GM19043 (cell line): ENCODE measurements at regions not wholly inside any gene's neighbourhood (a gene's known extent, or its start where the extent isn't known, plus 50 kb on each side); places are given as distances from the start of the nearest gene placed in this dataset.
"Not testable (repeated sequence)": the region's sequence is repeated elsewhere in the genome, so short reads cannot be mapped to it uniquely, and the experiment has no call there.

Experiments used
- ATAC-seq: cut with Tn5 transposase; IDR thresholded peaks from one replicate; pipeline ENCODE4 v1.9.1; 2021; ENCODE audit warnings: low read depth; ENCODE audit not compliant: unreplicated experiment

GRCh38 chr5:42066131-42066530 is 141.1 kb downstream of the FBXO4 start:
- no peak for ATAC-seq

GRCh38 chr5:42074353-42074752 is 149.3 kb downstream of the FBXO4 start:
- no peak for ATAC-seq

- no peak for ATAC-seq
These were observed 164.6 kb downstream of the FBXO4 start for GRCh38 chr5:42089705-42090104.

- no peak for ATAC-seq
These were observed 165.1 kb downstream of the FBXO4 start for GRCh38 chr5:42090162-42090561.

DNA sequence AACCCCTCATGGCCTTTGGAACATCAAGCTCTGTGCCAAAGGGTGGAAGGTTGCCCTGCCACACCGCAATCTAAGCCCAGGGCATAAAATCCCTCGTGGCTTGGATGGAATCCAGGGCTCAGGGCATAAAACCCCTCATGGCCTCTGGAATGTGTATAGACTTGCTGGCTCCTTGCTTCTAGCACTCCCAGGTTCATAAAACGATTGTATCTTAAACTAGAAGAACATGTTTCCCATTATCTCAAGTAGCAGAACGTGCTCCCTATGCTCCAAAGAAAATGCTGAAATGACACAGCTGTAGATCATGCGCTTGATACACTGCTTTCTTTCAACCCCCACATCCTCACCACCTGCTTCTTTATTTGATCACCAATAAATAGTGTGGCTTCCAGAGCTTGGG is 174.8 kb downstream of the FBXO4 start:
- not testable (repeated sequence) for ATAC-seq

DNA sequence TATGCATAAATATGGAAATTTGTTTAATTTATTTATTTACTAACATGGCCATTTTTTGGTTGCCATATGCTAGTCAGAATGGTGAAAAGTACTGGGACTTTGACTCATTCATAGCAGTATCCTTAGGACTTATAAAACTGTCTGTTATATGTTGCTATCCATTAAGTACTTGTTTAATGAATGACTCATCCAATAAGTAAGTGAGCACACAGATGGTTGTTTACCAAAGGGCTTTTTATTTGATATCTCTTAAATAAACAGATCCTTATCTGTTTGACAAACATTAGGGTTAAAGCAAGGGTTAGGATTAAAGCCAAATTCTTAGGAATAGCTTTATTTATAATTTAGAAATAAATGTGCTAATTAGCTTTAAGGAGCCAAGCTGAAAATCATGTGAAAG is 183.4 kb downstream of the FBXO4 start:
- no peak for ATAC-seq

- ATAC-seq: no peak
These were observed 184.0 kb downstream of the FBXO4 start for GRCh38 chr5:42109006-42109572.

GRCh38 chr5:42115721-42116120 is 190.6 kb downstream of the FBXO4 start:
- not testable (repeated sequence) for ATAC-seq

GRCh38 chr5:42120070-42120469 is 195.0 kb downstream of the FBXO4 start:
- ATAC-seq: no peak

DNA sequence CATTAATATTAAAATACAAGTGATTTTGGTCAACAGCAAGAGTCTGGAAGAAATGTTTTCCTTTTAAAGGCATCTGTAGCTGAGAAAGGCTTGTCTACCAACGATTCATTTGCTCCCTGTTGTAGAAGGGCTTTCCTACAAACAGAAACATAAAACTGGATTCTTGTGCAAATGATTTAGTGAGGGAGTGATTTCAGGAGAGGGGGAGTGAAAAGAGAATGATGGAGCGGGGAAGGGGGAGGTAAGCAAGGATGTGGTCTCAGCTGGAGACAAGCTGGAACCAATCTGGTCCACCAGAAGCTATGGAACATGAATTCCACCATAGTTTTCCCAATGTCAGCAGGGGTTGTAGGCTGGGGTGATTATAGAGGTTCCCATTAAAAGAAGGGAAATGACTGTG is 196.3 kb downstream of the FBXO4 start:
- no peak for ATAC-seq

GRCh38 chr5:42131081-42131480 is 206.0 kb downstream of the FBXO4 start:
- ATAC-seq: no peak

DNA sequence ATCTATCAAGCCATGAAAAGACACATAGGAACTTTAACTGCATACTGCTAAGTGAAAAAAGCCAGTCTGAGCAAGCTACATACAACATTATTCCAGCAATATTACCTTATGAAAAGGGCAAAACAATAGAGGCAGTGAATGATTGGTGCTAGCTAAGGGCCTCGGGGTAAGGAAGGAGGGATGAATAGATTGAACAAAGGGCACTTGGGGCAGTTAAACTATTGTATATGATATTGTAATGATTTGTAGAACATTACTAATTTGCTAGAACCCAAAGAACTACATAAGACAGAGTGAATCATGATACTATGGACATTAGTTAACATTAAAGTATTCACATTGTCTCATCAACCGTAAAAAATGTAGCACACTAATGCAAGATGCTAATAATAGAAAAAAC is 218.3 kb downstream of the FBXO4 start:
- no peak for ATAC-seq

GRCh38 chr5:42148813-42149212 is 223.7 kb downstream of the FBXO4 start:
- no peak for ATAC-seq

GRCh38 chr5:42157215-42157614 is 232.1 kb downstream of the FBXO4 start:
- ATAC-seq: no peak

DNA sequence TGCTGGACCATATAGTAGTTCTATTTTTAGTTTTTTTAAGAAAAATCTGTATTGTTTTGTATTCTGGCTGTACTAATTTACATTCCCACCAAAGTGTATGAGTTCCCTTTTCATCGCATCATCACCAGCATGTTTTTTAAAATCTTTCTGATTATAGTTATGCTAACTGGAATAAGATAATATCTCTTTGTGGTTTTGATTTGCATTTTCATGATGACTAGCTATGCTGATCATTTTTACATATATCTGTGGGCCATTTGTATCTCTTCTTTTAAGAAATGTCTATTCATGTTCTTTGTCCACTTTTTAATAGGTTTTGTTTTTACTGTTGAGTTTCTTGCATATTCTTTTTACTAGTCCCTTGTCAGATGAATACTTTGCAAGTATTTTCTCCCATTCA is 238.0 kb downstream of the FBXO4 start:
- no peak for ATAC-seq

GRCh38 chr5:42168091-42168670 is 243.1 kb downstream of the FBXO4 start:
- no peak for ATAC-seq

DNA sequence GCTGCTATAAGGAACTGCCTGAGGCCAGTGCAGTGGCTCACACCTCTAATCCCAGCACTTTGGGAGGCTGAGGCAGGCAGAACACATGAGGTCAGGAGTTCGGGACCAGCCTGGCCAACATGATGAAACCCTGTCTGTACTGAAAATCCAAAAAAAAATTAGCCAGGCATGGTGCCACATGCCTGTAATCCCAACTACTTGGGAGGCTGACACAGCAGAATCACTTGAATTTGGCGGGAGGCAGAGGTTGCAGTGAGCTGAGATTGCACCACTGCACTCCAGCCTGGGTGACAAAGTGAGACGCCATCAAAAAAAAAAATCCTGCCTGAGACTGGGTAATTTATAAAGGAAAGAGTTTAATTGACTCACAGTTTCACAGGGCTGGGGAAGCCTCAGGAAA is 247.1 kb upstream of the GHR start:
- ATAC-seq: not testable (repeated sequence)

DNA sequence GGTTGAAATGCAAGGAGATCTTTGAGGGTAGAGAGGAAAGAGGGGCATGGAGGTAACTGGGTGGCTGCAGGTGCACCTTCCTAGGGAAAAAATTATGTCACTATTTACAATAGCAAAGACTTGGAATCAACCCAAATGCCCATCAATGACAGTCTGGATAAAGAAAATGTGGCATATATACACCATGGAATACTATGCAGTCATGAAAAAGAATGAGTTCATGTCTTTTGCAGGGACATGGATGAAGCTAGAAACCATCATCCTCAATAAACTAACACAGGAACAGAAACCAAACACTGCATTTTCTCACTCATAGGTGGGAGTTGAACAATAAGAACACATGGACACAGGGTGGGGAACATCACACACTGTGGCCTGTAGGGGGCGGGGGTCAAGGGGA is 243.4 kb upstream of the GHR start:
- ATAC-seq: not testable (repeated sequence)

DNA sequence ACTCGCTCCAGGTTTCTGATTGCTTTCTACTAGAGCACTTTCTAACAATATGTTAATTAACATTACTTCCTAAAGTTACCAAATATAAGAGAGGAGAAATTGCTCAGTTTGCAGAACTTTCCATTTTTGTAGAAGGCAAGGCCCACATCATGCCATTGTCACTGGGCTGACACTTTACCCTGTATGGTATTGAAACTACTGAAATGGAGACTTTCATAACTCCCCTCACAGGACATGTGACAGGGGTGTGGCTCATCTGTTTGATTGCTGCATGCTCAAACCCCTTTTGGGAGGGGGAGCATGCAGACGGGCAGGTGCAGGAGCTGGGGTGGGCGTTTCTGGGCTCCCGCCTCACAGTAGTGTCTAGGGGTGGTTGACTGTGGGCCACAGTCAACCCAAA is 206.3 kb upstream of the GHR start:
- no peak for ATAC-seq

- no peak for ATAC-seq
These were observed 205.4 kb upstream of the GHR start for GRCh38 chr5:42217791-42218190.

DNA sequence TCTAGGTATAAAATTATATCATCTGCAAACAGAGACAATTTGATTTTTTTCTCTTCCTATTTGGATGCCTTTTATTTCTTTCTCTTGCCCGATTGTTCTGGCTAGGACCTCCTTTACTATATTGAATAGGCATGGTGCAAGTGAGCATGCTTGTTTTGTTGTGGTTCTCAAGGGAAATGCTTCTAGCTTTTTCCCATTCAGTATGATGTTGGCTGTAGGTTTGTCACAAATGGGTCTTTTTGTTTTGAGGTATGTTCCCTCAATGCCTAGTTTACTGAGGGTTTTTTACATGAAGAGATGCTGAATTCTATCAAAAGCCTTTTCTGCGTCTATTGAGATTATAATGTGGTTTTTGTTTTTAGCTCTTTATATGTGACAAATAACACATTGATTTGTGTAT is 198.2 kb upstream of the GHR start:
- ATAC-seq: no peak

DNA sequence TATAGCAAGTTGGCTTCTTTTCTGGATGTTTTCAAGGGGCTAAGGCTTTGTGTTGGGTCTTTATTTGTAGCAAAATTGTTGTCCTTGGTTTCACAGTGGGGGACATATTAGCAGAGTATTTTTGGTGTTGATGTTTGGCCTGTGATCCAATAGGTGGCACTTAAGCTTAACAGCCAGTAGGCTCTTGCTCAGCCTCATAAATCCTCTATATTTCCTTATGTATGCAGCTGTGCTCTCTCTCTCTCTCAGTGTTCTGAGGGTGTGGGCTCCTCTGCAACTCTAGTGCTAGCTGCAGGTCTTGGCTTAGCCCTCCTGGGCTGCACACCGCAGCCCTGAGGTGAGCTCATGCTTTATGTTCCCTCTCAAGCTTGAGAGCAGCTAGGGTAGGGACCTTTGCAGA is 195.0 kb upstream of the GHR start:
- ATAC-seq: no peak

DNA sequence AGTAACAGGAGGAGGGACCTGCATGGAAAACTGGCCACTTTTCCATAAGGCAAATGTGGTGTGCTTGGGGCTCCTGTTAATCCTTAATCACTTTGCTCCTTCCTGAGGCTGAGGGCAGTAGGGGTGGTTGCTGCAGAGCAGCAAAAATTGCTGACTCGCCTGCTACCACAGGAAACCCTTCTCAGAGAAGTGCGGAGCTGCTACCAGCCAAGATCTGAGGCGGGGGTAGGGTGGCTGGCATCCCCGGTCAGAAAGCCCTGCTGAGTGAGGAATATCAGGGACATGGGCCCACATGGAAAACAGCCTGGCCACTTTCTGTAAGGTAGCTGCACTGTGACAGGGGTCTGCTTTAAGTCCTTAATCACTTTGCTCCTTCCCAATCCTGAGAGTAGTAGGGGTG is 192.4 kb upstream of the GHR start:
- no peak for ATAC-seq
